Astrocyte of the cerebellum (primary cell): ENCODE measurements at regions not wholly inside any gene's neighbourhood (a gene's known extent, or its start where the extent isn't known, plus 50 kb on each side); places are given as distances from the start of the nearest gene placed in this dataset.
A peak's percentile ranks its signal among the peaks of the same experiment; 100 is the strongest.

Experiments used
- DNase-seq: peaks from one replicate; pipeline ENCODE4 v3.0.0-alpha.2; 2011; ENCODE audit warnings: low read depth
- H3K4me3 ChIP-seq: 2 replicates; pipeline ENCODE4 v1.5.1; 2011; ENCODE audit warnings: mild to moderate bottlenecking, low read depth, low read length, moderate library complexity
- in situ Hi-C: cut with HindIII; loops from 2 replicates; pipeline ENCODE4 v1.10.0; 2017; ENCODE audit warnings: low sequenced_read_pairs
- TF ChIP-seq, protein P1 (sequence below): IDR thresholded peaks from 2 replicates; pipeline ENCODE4 v1.5.1; 2012; ENCODE audit warnings: low read length, low read depth, moderate library complexity, mild to moderate bottlenecking; ENCODE audit errors: missing control alignments

DNA sequence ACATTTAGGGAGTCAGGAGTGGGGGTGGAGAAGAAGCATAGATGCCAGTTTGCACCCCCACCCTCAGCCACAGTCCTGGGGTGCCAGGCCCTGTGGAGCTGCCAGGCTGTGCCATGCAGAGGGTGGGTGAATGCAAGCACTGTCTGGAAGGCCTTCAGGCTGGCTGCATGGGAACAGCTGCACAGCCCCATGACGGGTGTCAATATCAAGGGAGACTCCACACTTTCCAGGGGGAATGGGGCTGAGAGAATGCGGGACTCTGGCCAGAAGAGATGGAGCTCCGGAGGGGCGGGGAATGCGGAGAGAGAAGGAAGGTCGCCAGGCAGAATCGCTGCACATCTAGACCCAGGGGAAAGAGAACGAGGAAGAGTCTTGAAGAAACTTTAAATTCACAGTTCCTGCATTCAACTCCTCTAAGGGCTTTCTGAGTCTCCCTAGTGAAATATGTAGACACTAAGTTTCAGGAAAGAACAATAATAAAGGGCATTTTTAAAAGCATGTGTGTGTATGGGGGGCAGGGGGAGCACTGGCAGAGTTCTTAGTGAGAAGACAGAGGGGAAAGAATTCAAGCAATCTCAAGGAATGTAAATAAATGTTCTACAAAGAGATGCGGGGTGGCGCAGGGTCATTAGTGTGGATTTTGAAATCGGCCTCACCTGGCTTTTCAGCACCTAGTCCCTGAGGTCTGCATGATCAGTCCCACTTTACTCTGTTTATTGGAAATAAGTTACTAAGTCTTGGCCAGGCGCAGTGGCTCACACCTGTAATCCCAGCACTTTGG is 59.1 kb downstream of the BOD1 start:
- H3K4me3 ChIP-seq: no peak overlapping the region
- TF ChIP-seq, protein P1, sequence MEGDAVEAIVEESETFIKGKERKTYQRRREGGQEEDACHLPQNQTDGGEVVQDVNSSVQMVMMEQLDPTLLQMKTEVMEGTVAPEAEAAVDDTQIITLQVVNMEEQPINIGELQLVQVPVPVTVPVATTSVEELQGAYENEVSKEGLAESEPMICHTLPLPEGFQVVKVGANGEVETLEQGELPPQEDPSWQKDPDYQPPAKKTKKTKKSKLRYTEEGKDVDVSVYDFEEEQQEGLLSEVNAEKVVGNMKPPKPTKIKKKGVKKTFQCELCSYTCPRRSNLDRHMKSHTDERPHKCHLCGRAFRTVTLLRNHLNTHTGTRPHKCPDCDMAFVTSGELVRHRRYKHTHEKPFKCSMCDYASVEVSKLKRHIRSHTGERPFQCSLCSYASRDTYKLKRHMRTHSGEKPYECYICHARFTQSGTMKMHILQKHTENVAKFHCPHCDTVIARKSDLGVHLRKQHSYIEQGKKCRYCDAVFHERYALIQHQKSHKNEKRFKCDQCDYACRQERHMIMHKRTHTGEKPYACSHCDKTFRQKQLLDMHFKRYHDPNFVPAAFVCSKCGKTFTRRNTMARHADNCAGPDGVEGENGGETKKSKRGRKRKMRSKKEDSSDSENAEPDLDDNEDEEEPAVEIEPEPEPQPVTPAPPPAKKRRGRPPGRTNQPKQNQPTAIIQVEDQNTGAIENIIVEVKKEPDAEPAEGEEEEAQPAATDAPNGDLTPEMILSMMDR: no peak
- in situ Hi-C loops: no loop called here
- DNase-seq: no peak

DNA sequence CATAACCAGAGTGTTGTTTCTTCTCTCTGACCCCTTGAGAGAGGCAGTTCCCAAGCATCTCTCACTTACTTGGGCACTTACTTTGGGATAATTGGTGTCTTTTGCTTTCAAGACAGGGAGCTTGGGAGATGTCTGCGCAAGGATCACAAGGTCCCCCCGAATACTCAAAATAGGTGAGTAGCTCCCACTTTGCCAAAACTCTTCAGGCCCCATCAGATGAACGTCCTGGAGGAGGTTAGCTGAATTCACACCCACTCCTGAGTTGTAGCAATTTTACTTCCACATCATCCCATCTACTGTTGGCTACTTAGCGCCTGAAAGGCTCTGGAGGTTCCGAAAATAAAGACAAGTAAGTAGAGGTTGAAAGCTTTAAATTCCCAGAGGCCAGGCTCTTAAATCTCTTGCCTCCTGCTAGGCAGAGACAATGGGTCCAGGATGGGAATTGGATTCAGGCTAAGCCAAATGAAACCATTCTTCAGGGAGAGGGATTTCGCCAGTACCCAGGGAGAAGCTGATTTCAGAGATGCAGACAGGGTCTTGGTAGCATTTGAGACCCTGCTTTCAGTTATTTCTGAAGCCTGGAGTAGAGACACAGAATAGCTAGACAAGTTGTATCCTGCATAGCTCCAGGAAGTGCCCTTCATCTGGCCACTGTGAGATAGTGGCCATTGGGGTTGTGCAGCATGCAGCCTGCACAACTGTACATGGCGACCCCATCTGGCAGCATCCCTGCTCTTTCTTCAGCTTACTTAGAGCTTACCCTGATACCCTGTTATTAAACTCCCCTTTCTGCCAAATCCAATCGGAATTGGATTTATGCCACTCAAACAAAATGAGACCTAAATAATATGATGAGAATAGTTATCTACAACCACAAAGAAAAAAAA is 60.1 kb downstream of the BOD1 start:
- no peak for DNase-seq
- H3K4me3 ChIP-seq: no peak overlapping the region
- in situ Hi-C loops: no loop called here
- TF ChIP-seq, protein P1: no peak

DNA sequence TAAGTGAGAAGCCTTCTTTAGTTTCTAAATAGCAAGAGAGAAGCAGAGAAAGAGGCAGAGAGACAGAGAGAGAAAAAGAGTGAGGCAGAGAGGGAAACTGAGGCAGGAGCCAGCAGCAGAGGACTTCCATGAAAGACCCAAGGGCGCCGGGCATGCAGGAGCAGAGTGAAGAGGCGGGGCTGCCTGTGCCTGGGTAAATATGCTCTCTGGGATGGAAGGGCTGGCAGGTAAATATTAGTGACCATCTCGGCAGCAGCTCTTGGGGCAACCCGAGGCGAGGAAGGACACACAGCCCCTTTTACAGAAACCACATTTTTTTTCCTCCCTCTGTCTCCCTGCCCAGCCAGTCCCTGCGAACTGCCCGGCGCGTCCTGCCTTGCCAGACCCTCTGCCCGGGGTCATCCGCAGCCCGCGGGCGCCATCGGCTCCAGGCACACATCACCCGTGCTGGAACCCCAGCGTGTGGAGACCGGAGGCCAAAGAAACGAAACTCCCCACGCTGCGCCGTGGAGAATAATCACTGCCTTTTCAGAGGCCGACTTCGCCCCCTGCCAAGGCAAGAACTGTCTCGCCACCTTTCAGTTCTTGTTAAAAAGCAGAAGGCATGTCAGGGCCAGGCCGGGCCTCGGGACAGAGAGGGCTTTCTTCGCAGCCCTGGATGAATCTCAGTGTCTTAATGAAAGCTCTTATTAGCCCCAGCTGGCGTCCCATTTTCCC is 61.3 kb downstream of the BOD1 start:
- TF ChIP-seq, protein P1: no peak
- H3K4me3 ChIP-seq: peak overlapping the region; percentile 18
- in situ Hi-C loops: no loop called here
- no peak for DNase-seq

GRCh38 chr5:173554038-173554955 is 62.2 kb downstream of the BOD1 start:
- TF ChIP-seq, protein P1: no peak
- H3K4me3 ChIP-seq: no peak overlapping the region
- in situ Hi-C loops: no loop called here
- DNase-seq: no peak

GRCh38 chr5:173550641-173551040 is 65.8 kb downstream of the BOD1 start:
- H3K4me3 ChIP-seq: no peak overlapping the region
- DNase-seq: no peak
- TF ChIP-seq, protein P1: no peak
- in situ Hi-C loops: no loop called here
